SJCRH30 (cell line): ENCODE measurements at regions not wholly inside any gene's neighbourhood (a gene's known extent, or its start where the extent isn't known, plus 50 kb on each side); places are given as distances from the start of the nearest gene placed in this dataset.
"Not testable (repeated sequence)": the region's sequence is repeated elsewhere in the genome, so short reads cannot be mapped to it uniquely, and the experiment has no call there.

Experiments
- DNase-seq, 2 experiments: peaks; one replicate each; pipeline ENCODE4 v3.0.0-alpha.2; 2015 to 2020
- H3K27ac ChIP-seq: fragments of 250-450 bp; sonication (Bioruptor Pico); 2 replicates; pipeline ENCODE4 v1.5.1; 2020; ENCODE audit warnings: mild to moderate bottlenecking, moderate library complexity
- H3K27me3 ChIP-seq: fragments of 250-450 bp; sonication (Bioruptor Pico); 2 replicates; pipeline ENCODE4 v1.5.1; 2020; ENCODE audit warnings: mild to moderate bottlenecking, moderate library complexity
- H3K36me3 ChIP-seq: fragments of 250-450 bp; sonication (Bioruptor Pico); 2 replicates; pipeline ENCODE4 v1.5.1; 2020; ENCODE audit warnings: mild to moderate bottlenecking, moderate library complexity
- H3K4me1 ChIP-seq: fragments of 250-450 bp; sonication (Bioruptor Pico); 2 replicates; pipeline ENCODE4 v1.5.1; 2020; ENCODE audit warnings: mild to moderate bottlenecking, moderate library complexity
- H3K4me3 ChIP-seq: fragments of 250-450 bp; sonication (Bioruptor Pico); 2 replicates; pipeline ENCODE4 v1.5.1; 2020; ENCODE audit warnings: mild to moderate bottlenecking, moderate library complexity
- H3K9me3 ChIP-seq: fragments of 250-450 bp; sonication (Bioruptor Pico); replicated peaks from 2 replicates; pipeline ENCODE4 v1.5.1; 2020; ENCODE audit warnings: mild to moderate bottlenecking, moderate library complexity

GRCh38 chr16:65601781-65602180, 479.9 kb upstream of the CDH11 start:
- peaks cover 15% of the 10 kb centered on the region for H3K4me1 ChIP-seq
- no peak overlapping the region for H3K4me3 ChIP-seq
- no peaks in the 10 kb centered on the region for H3K36me3 ChIP-seq
- no peaks in the 10 kb centered on the region for H3K27me3 ChIP-seq
- no peak overlapping the region for H3K27ac ChIP-seq
- 0 out of 2 replicates have a peak, but pooled peaks cover 2% of the 10 kb centered on the region for H3K9me3 ChIP-seq
- no peak for DNase-seq

- H3K9me3 ChIP-seq, result 0 out of 2 replicates have a peak, but pooled peaks cover 2% of the 10 kb centered on the region
- no peaks in the 10 kb centered on the region for H3K27me3 ChIP-seq
- no peak for DNase-seq
- H3K4me1 ChIP-seq, result peaks cover 15% of the 10 kb centered on the region
- no peak overlapping the region for H3K4me3 ChIP-seq
- no peak overlapping the region for H3K27ac ChIP-seq
- no peaks in the 10 kb centered on the region for H3K36me3 ChIP-seq
Observed at GRCh38 chr16:65600629-65601028, 478.8 kb upstream of the CDH11 start.

DNA sequence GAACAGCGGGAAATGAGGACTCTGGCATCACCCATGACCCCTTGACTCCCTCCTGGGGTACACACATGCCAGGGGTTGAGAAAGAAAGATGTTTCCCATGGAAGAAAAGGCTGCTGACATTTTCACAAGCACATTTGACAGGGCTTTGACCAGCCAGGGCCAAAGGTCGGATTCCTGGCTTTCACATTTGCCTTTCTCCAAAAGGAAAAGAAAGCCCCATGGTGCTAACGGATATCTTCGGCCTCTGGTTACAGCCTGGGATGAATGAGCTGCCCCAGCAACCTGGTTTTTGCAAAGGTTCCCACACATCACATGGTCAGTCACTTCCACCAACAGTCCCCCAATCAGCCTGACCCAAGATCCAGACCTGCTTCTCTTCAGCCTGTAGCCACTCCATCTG, 478.2 kb upstream of the CDH11 start:
- Histone ChIP-seq H3K27me3 (no peaks in the 10 kb centered on the region), H3K36me3 (no peaks in the 10 kb centered on the region), H3K4me1 (peaks cover 15% of the 10 kb centered on the region), H3K9me3 (0 out of 2 replicates have a peak, but pooled peaks cover 2% of the 10 kb centered on the region), H3K4me3 (no peak overlapping the region), H3K27ac (no peak overlapping the region)
- no peak for DNase-seq

GRCh38 chr16:65598621-65599020, 476.8 kb upstream of the CDH11 start:
- peaks cover 15% of the 10 kb centered on the region for H3K4me1 ChIP-seq
- no peak overlapping the region for H3K4me3 ChIP-seq
- H3K27ac ChIP-seq, result peak overlapping the region; percentile 62
- H3K27me3 ChIP-seq, result no peaks in the 10 kb centered on the region
- peak; percentile 84 to 94 for DNase-seq
- H3K9me3 ChIP-seq, result 0 out of 2 replicates have a peak, but pooled peaks cover 2% of the 10 kb centered on the region
- H3K36me3 ChIP-seq, result no peaks in the 10 kb centered on the region

- no peaks in the 10 kb centered on the region for H3K4me1 ChIP-seq
- H3K27me3 ChIP-seq, result no peaks in the 10 kb centered on the region
- no peaks in the 10 kb centered on the region for H3K36me3 ChIP-seq
- no peak overlapping the region for H3K27ac ChIP-seq
- DNase-seq, result no peak
- no peaks in the 10 kb centered on the region for H3K9me3 ChIP-seq
- no peak overlapping the region for H3K4me3 ChIP-seq
Observed at GRCh38 chr16:65583498-65583897, 461.6 kb upstream of the CDH11 start.

GRCh38 chr16:65579050-65579449, 457.2 kb upstream of the CDH11 start:
- H3K9me3 ChIP-seq, result peaks cover 4% of the 10 kb centered on the region; the same call in 1 of the 2 replicates
- H3K27me3 ChIP-seq, result no peaks in the 10 kb centered on the region
- no peaks in the 10 kb centered on the region for H3K36me3 ChIP-seq
- H3K4me3 ChIP-seq, result no peak overlapping the region
- no peaks in the 10 kb centered on the region for H3K4me1 ChIP-seq
- H3K27ac ChIP-seq, result no peak overlapping the region
- DNase-seq, result no peak

DNA sequence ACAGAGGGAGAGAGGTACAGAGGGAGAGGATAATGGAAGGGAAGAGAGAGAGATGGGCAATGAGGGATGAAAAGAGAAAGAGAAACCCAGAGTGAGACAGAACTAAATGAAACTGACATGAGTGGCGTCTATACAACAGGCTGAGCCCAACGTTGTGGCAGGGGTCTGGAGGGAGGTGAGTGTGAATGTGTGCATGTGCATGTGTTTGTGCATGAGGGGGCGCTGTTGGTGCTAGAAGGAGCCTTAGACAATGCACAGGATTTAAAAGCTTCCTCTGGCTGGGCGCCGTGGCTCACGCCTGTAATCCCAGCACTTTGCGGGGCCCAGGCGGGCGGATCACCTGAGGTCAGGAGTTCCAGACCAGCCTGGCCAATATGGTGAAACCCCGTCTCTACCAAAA, 454.8 kb upstream of the CDH11 start:
- Histone ChIP-seq H3K9me3 (peaks cover 4% of the 10 kb centered on the region; the same call in 1 of the 2 replicates), H3K4me3 (no peak overlapping the region), H3K27ac (no peak overlapping the region), H3K36me3 (no peaks in the 10 kb centered on the region), H3K4me1 (no peaks in the 10 kb centered on the region; the same call in 1 of the 2 replicates), H3K27me3 (no peaks in the 10 kb centered on the region)
- DNase-seq, result peak; percentile 26 to 49

DNA sequence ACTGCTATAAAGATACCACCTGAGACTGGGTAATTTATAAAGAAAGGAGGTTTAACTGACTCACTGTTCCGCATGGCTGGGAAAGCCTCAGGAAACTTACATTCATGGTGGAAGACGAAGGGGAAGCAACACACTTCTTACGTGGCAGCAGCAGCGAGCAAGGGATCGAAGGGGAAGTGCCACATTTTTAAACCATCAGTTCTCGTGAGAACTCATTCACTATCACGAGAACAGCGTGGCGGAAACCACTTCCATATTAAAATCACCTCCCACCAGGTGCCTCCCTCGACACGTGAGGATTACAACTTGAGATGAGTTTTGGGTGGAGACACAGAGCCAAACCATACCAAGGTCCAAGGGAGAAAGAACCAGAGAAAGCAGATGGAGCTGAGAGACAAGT, 454.3 kb upstream of the CDH11 start:
- no peaks in the 10 kb centered on the region for H3K36me3 ChIP-seq
- no peak overlapping the region for H3K27ac ChIP-seq
- no peak for DNase-seq
- H3K27me3 ChIP-seq, result no peaks in the 10 kb centered on the region
- no peak overlapping the region for H3K4me3 ChIP-seq
- H3K9me3 ChIP-seq, result peaks cover 5% of the 10 kb centered on the region; the same call in 1 of the 2 replicates
- H3K4me1 ChIP-seq, result no peaks in the 10 kb centered on the region; the same call in 1 of the 2 replicates

DNA sequence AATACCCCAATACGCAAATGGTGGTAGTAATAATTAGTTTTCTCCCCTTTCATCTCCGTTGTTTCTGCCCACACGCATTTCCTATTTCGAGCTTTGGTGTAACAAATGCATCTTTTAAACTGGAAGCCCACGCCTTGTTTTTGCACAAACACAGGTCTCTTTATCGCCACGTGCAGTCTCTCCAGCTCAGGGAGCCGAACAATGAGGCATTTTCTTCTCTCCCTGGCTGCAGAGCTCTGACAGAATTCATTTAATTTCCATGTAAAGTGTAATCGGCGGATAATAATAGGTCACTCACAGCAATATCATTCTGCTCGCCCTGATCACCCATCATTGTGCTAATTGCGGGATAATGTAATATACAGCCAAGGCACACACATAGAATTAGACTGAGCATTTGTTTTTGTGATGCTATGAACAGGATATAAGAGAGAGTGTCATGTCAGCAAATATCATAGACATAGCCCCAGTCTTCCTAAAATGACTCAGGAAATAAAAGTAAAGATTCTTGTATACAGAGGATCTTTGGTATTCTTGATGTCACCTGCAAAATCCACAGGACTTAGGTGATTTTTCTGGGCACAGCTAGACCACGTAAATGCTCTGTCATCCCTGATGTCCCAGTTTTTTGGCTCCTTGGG, 452.6 kb upstream of the CDH11 start:
- H3K9me3 ChIP-seq, result peaks cover 9% of the 10 kb centered on the region; the same call in 1 of the 2 replicates
- no peak overlapping the region for H3K4me3 ChIP-seq
- H3K27ac ChIP-seq, result no peak overlapping the region
- no peak for DNase-seq
- no peaks in the 10 kb centered on the region for H3K36me3 ChIP-seq
- H3K27me3 ChIP-seq, result no peaks in the 10 kb centered on the region
- no peaks in the 10 kb centered on the region; the same call in 1 of the 2 replicates for H3K4me1 ChIP-seq

DNA sequence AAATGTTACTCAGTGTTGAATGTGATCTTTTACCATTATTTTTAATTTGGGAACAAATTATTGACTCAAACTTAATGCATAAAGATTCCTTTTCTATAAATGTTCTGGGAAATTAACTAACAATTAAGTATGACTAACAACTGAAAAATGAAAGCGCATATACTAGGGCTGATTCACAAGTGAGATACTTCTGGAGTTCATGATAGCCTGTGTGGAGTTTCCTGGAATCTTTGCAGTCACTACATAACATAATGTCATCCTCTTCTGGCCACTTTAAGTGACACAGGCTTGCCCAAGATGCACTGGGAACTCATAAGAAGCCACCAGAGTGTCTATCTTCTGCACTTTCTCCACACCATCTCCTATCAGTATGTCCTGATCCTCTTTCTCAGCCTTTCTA, 450.3 kb upstream of the CDH11 start:
- Histone ChIP-seq H3K27ac (no peak overlapping the region), H3K4me1 (no peaks in the 10 kb centered on the region; the same call in 1 of the 2 replicates), H3K36me3 (no peaks in the 10 kb centered on the region), H3K4me3 (no peak overlapping the region), H3K9me3 (peaks cover 9% of the 10 kb centered on the region; the same call in 1 of the 2 replicates), H3K27me3 (no peaks in the 10 kb centered on the region)
- no peak for DNase-seq

- no peak overlapping the region for H3K27ac ChIP-seq
- no peaks in the 10 kb centered on the region; the same call in 1 of the 2 replicates for H3K4me1 ChIP-seq
- no peaks in the 10 kb centered on the region for H3K27me3 ChIP-seq
- no peaks in the 10 kb centered on the region for H3K36me3 ChIP-seq
- H3K4me3 ChIP-seq, result no peak overlapping the region
- peaks cover 9% of the 10 kb centered on the region; the same call in 1 of the 2 replicates for H3K9me3 ChIP-seq
- no peak for DNase-seq
Observed at GRCh38 chr16:65570261-65570660, 448.4 kb upstream of the CDH11 start.

DNA sequence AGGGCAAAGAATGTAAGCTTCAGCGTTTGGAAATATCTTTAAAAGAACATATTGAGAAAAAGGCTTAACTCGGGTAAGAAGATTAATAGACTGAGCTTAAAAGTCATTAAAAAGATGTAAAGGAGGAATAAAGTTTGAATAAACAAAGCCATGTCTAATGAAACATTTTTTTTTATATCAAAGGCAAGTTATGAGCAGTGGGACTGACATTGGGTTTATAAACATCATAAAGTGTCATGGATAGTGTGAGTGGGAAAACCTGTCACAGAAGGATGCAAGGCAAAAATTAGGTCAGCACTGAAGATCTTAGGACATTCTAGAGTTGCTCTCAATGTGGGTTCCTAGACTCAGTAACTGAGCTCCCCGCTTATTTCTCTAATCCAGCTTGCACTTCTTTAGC, 438.0 kb upstream of the CDH11 start:
- peaks cover 6% of the 10 kb centered on the region for H3K9me3 ChIP-seq
- no peak overlapping the region for H3K4me3 ChIP-seq
- H3K27ac ChIP-seq, result no peak overlapping the region
- H3K4me1 ChIP-seq, result no peaks in the 10 kb centered on the region
- DNase-seq, result no peak
- H3K36me3 ChIP-seq, result no peaks in the 10 kb centered on the region
- no peaks in the 10 kb centered on the region for H3K27me3 ChIP-seq

- not testable (repeated sequence) for H3K27ac ChIP-seq, DNase-seq, H3K27me3 ChIP-seq, H3K4me3 ChIP-seq, H3K36me3 ChIP-seq
- Histone ChIP-seq H3K4me1 (peaks cover 36% of the 10 kb centered on the region), H3K9me3 (peaks cover 13% of the 10 kb centered on the region)
Observed at GRCh38 chr16:65549689-65550088, 427.8 kb upstream of the CDH11 start.

- DNase-seq, result peak; percentile 64 to 70
- H3K4me1 ChIP-seq, result peaks cover 36% of the 10 kb centered on the region
- peaks cover 10% of the 10 kb centered on the region for H3K9me3 ChIP-seq
- H3K4me3 ChIP-seq, result no peak overlapping the region
- H3K36me3 ChIP-seq, result no peaks in the 10 kb centered on the region
- H3K27me3 ChIP-seq, result no peaks in the 10 kb centered on the region
- peak overlapping the region; percentile 57 for H3K27ac ChIP-seq
Observed at GRCh38 chr16:65548470-65548869, 426.6 kb upstream of the CDH11 start.

GRCh38 chr16:65547772-65548446, 426.0 kb upstream of the CDH11 start:
- peak; percentile 52 to 66 for DNase-seq
- H3K4me1 ChIP-seq, result peaks cover 36% of the 10 kb centered on the region
- H3K36me3 ChIP-seq, result no peaks in the 10 kb centered on the region
- H3K9me3 ChIP-seq, result peaks cover 8% of the 10 kb centered on the region
- H3K27me3 ChIP-seq, result no peaks in the 10 kb centered on the region
- H3K4me3 ChIP-seq, result no peak overlapping the region
- peak overlapping the region; percentile 57 for H3K27ac ChIP-seq
